ENCODE measurements at regions not wholly inside any gene's neighbourhood (a gene's known extent, or its start where the extent isn't known, plus 50 kb on each side); places are given as distances from the start of the nearest gene placed in this dataset.

GRCh38 chr4:123466080-123466785, 69.6 kb downstream of the SPRY1 start:
- no peak for TF ChIP-seq CTCF (IDR thresholded peaks at IDR 0.05)
- TF ChIP-seq ZFX (IDR thresholded peaks at IDR 0.05; ENCODE audit: borderline replicate concordance) = no peak

Data from 22Rv1 (cell line).